LNCaP clone FGC (cell line): ENCODE measurements at regions not wholly inside any gene's neighbourhood (a gene's known extent, or its start where the extent isn't known, plus 50 kb on each side); places are given as distances from the start of the nearest gene placed in this dataset.

Source experiments
- DNase-seq: peaks from one replicate; pipeline ENCODE4 v3.0.0-alpha.2; 2011; ENCODE audit warnings: low read depth
- H3K4me3 ChIP-seq: 2 replicates; pipeline ENCODE4 v1.5.1; 2011; ENCODE audit warnings: mild to moderate bottlenecking, low read depth, low read length, control low read depth
- CTCF ChIP-seq: IDR thresholded peaks from 2 replicates; pipeline ENCODE4 v1.5.1; 2012; ENCODE audit warnings: mild to moderate bottlenecking; ENCODE audit not compliant: control insufficient read depth, insufficient read depth; ENCODE audit errors: extremely low read depth

- H3K4me3 ChIP-seq, result no peak overlapping the region
- no peak for TF ChIP-seq CTCF
- no peak for DNase-seq
These were observed 103.3 kb upstream of the TLR3 start for GRCh38 chr4:185965426-185966384.

DNA sequence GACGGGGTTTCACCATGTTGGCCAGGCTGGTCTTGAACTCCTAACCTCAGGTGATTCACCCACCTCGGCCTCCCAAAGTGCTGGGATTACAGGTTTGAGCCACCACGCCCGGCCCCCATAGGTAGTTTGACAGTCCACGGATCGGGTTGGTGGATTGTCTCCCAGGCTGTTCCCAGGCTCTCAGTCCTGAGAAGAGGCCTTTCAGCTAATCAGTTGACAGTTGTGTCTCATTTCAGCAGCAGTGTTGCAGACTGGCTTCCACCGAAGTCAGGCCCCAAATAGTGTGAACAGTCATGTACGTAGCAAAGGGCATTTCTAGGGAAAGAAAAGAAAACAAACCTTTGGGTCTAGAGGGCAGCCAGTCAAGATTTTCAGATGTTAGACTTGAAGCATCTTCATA, 102.4 kb upstream of the TLR3 start:
- TF ChIP-seq CTCF, result no peak
- no peak overlapping the region for H3K4me3 ChIP-seq
- DNase-seq, result no peak

DNA sequence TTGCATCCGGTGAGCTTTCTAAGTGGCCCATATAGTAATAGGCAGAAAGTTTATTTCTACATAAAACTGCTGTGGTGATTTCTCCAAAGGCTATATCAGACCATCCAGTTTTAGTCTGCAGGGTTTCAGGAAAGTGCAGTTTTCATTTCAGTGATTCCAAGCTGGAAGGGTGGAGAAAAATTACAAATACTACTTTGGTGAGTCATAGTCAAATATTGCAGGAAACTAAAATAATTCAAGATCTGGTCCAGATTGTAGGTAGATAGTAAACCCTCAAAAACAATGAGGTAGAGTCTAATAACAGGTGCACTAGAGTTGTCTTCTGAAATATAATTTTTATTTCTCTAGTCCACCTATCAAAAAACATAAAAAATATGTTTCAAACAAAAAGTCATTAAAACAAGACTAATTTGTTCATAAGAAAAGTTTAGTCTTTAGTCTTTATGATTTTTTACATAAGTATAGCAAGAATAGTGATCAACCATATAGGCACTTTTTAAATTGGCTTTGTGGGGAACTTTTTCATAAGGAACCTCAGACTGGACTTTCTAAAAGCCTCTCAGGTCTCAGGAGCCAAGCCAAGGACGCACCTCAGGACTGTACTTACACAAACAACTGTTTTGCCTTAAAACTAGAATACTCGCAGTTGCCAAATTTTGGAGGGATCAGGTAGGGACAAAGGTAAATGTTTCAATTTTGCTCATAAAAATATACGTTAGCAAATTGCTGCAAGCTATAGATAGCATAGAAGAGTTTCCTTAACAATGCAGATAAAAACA, 101.8 kb upstream of the TLR3 start:
- TF ChIP-seq CTCF, result no peak
- DNase-seq, result no peak
- H3K4me3 ChIP-seq, result no peak overlapping the region

DNA sequence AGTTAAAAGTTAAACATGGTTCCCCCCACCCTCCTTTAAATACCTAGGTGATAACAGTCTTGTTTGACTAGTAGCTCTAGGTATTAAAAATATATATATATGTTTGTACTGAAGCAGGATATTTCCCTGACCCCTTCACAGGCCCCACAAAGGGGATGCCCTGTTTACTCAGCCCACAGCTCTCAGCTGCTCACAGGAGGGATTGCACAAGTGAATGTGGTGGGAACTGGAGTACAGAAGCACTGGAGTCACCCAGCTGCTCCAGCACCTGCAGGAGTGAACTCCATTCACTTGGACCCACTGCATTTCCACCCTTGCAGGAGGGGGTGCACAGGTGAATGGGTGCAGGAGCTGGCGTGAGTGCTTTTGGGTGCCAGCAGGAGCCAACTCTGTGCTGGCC, 99.3 kb upstream of the TLR3 start:
- no peak for DNase-seq
- H3K4me3 ChIP-seq, result no peak overlapping the region
- TF ChIP-seq CTCF, result no peak

GRCh38 chr4:185987961-185988627, 80.9 kb upstream of the TLR3 start:
- no peak for DNase-seq
- no peak overlapping the region for H3K4me3 ChIP-seq
- TF ChIP-seq CTCF, result no peak

GRCh38 chr4:185991770-185992169, 77.2 kb upstream of the TLR3 start:
- no peak for DNase-seq
- no peak overlapping the region for H3K4me3 ChIP-seq
- no peak for TF ChIP-seq CTCF
